Mesothelial cell of epicardium (in vitro differentiated cells): ENCODE measurements at regions not wholly inside any gene's neighbourhood (a gene's known extent, or its start where the extent isn't known, plus 50 kb on each side); places are given as distances from the start of the nearest gene placed in this dataset.

Experiments used
- DNase-seq, 2 experiments: peaks; one replicate each; pipeline ENCODE4 v3.0.0; 2021; ENCODE audit warnings: low spot score in 2 of 2; ENCODE audit not compliant: unreplicated experiment in 2 of 2
- H3K27ac Mint-ChIP-seq: 2 replicates; pipeline ENCODE4 v1.8.0; 2021; ENCODE audit warnings: mixed read lengths
- H3K27me3 Mint-ChIP-seq: 2 replicates; pipeline ENCODE4 v1.8.0; 2021; ENCODE audit warnings: low read depth, mixed read lengths
- H3K36me3 Mint-ChIP-seq: 2 replicates; pipeline ENCODE4 v1.8.0; 2021; ENCODE audit warnings: mixed read lengths
- H3K4me1 Mint-ChIP-seq: 2 replicates; pipeline ENCODE4 v1.8.0; 2021; ENCODE audit warnings: mixed read lengths
- H3K4me3 Mint-ChIP-seq: 2 replicates; pipeline ENCODE4 v1.8.0; 2021; ENCODE audit warnings: mild to moderate bottlenecking, moderate library complexity, mixed read lengths
- H3K9me3 Mint-ChIP-seq: 2 replicates; pipeline ENCODE4 v1.8.0; 2021; ENCODE audit warnings: mixed read lengths
- TF ChIP-seq, protein P1 (sequence below): fragments of 200-600 bp; sonication (generic); IDR thresholded peaks from one replicate; pipeline ENCODE4 v1.5.0; 2021; ENCODE audit warnings: antibody characterized with exemption; ENCODE audit not compliant: unreplicated experiment

GRCh38 chr18:50444539-50444938 lies 69.7 kb downstream of the SKA1 start:
- no peak for DNase-seq
- TF ChIP-seq, protein P1, sequence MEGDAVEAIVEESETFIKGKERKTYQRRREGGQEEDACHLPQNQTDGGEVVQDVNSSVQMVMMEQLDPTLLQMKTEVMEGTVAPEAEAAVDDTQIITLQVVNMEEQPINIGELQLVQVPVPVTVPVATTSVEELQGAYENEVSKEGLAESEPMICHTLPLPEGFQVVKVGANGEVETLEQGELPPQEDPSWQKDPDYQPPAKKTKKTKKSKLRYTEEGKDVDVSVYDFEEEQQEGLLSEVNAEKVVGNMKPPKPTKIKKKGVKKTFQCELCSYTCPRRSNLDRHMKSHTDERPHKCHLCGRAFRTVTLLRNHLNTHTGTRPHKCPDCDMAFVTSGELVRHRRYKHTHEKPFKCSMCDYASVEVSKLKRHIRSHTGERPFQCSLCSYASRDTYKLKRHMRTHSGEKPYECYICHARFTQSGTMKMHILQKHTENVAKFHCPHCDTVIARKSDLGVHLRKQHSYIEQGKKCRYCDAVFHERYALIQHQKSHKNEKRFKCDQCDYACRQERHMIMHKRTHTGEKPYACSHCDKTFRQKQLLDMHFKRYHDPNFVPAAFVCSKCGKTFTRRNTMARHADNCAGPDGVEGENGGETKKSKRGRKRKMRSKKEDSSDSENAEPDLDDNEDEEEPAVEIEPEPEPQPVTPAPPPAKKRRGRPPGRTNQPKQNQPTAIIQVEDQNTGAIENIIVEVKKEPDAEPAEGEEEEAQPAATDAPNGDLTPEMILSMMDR = no peak
- no peak overlapping the region for H3K27ac Mint-ChIP-seq
- H3K4me1 Mint-ChIP-seq = peaks cover 9% of the 10 kb centered on the region
- no peaks in the 10 kb centered on the region for H3K27me3 Mint-ChIP-seq
- H3K36me3 Mint-ChIP-seq = peaks cover 3% of the 10 kb centered on the region
- peaks cover 20% of the 10 kb centered on the region for H3K9me3 Mint-ChIP-seq
- no peak overlapping the region for H3K4me3 Mint-ChIP-seq

DNA sequence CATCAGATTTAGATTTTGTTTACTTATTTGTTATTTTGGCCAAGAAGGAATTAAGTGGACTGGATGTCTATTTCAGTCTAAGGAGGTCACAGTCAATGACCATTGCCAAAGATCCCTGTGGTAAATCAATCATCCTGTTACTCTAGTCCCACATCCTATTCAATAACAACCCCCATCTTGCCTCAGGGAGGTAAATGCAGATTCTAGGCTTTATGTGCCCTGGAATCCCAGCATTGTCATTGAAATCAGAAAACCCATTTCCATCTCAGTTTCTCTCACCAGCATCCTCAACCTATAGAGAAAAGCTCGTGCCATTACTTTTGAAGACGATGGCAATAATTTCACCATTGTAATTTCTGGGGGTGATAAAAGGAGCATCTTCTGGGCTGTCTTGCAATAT lies 71.8 kb downstream of the SKA1 start:
- Mint-ChIP-seq H3K4me3 (no peak overlapping the region), H3K36me3 (peaks cover 3% of the 10 kb centered on the region), H3K27ac (no peak overlapping the region), H3K9me3 (peaks cover 20% of the 10 kb centered on the region), H3K4me1 (no peaks in the 10 kb centered on the region), H3K27me3 (no peaks in the 10 kb centered on the region)
- DNase-seq = no peak
- TF ChIP-seq, protein P1 = no peak

DNA sequence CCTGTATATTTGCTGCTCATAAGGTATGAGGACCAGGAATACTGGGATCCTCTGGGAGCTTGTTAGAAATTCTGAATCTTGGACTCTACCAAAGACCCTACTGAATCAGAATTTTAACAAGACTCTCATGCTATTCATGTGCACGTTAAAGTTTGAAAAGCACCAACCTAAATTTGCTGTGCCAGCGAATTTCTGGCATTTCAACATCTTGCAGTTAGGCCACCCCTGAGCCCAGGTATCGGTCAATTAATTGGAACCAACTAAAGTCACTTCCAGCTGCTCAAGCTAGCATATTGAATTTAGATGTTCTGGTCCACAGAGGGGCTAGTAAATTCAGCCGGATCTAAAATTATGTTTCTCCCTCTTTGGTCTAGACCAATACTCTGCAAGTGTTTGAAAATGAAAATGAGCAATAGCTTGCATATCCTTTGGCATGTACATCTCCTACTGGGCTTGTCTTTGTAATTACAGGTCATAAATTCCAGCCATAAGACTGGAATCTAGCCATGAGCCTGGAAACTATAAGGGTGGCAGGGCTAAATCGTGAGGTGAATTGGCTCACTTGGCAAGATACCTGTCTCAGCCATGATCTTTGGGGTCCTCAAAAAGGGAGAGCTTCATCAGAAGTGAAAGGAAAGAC lies 72.4 kb downstream of the SKA1 start:
- peaks cover 3% of the 10 kb centered on the region for H3K36me3 Mint-ChIP-seq
- no peak overlapping the region for H3K27ac Mint-ChIP-seq
- H3K9me3 Mint-ChIP-seq = peaks cover 20% of the 10 kb centered on the region
- DNase-seq = no peak
- H3K4me1 Mint-ChIP-seq = no peaks in the 10 kb centered on the region
- no peaks in the 10 kb centered on the region for H3K27me3 Mint-ChIP-seq
- no peak overlapping the region for H3K4me3 Mint-ChIP-seq
- TF ChIP-seq, protein P1 = no peak

DNA sequence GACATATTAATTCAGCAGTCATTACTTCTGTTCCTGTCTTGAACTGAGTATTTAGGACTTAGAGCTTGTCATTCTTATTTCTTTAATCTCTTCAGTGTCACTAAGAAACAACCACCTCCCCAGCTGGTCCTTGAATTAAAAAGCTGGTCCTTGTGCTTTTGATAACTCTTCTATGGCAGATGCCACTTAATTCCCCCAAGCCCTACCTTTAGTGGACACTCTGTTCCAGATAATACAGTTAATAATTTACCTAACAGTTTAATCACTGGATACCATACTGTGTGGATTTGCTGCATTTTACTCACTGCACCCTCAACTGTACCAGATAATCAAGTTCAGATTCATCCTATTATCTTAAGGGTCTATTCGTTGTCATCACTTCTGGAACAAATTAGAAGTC lies 73.1 kb downstream of the SKA1 start:
- TF ChIP-seq, protein P1 = no peak
- H3K36me3 Mint-ChIP-seq = peaks cover 3% of the 10 kb centered on the region
- no peak for DNase-seq
- peaks cover 20% of the 10 kb centered on the region for H3K9me3 Mint-ChIP-seq
- H3K4me3 Mint-ChIP-seq = no peak overlapping the region
- H3K27ac Mint-ChIP-seq = no peak overlapping the region
- H3K4me1 Mint-ChIP-seq = no peaks in the 10 kb centered on the region
- H3K27me3 Mint-ChIP-seq = no peaks in the 10 kb centered on the region

DNA sequence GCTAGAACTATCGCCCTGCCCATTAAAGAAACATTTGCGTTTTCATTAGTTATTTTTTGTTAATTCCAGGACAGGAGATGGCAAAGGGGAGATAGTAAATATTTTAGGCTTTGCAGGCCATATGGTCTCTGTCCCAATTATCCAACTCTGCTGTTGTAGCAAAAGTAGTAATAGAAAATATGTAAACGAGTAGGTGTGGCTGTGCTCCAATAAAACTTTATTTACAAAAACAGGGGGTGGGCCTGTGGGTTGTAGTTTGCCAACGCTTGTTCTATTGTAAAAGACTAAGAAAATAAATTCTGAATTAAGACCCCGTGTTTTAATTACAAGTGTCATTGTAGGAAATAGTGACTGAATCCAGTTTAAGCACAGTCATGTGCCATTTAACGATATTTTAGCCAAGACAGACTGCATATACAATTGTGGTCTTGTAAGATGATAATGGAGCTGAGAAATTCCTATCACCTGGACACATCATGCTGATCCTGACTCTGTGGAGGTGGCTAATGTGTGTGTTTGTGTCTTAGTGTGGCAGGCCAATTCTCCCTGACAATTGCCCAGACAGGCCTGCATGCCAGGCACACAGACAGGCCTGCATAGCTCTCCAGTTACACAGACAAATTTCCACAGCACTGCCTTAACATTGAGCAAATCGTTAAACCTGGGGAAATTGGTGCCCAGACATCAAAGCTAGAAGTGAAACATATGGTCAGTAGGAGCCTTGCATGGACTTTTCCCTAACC lies 76.4 kb downstream of the SKA1 start:
- H3K36me3 Mint-ChIP-seq = no peaks in the 10 kb centered on the region
- H3K4me1 Mint-ChIP-seq = peaks cover 5% of the 10 kb centered on the region
- TF ChIP-seq, protein P1 = no peak
- DNase-seq = no peak
- no peak overlapping the region for H3K4me3 Mint-ChIP-seq
- no peak overlapping the region for H3K27ac Mint-ChIP-seq
- H3K9me3 Mint-ChIP-seq = peaks cover 3% of the 10 kb centered on the region
- no peaks in the 10 kb centered on the region for H3K27me3 Mint-ChIP-seq
